Panc1 (cell line): ENCODE measurements at regions not wholly inside any gene's neighbourhood (a gene's known extent, or its start where the extent isn't known, plus 50 kb on each side); places are given as distances from the start of the nearest gene placed in this dataset.

ENCODE experiments used
- ATAC-seq: fragments of 200-7000 bp; cut with Tn5 transposase; 2 replicates; pipeline ENCODE4 v1.9.1; 2020; ENCODE audit warnings: mild to moderate bottlenecking, moderate library complexity
- BruUV-seq: library from RNA; stranded (reverse); fragments of 400-500 nt; replicated peaks from 2 replicates; lab custom pipeline; 2021; lab: Mats Ljungman, UMichigan
- CTCF ChIA-PET: fragments of 300-600 bp; sonication (Branson Sonifier 250); formaldehyde crosslinking; loops from one replicate; lab custom pipeline; 2022; ENCODE audit warnings: antibody characterized with exemption; lab: Charles Lee
- POLR2A ChIA-PET: fragments of 300-600 bp; sonication (Branson Sonifier 250); formaldehyde crosslinking; loops from one replicate; lab custom pipeline; 2022; ENCODE audit warnings: antibody characterized with exemption; lab: Charles Lee
- DNase-seq: peaks from one replicate; pipeline ENCODE4 v3.0.0-alpha.2; 2010; ENCODE audit warnings: low read depth, low spot score
- H3K27ac ChIP-seq: 2 replicates; pipeline ENCODE4 v1.5.1; 2011; ENCODE audit warnings: mild to moderate bottlenecking, low read length, inconsistent platforms
- H3K27me3 ChIP-seq: fragments of 200-500 bp; sonication (Bioruptor generic); 2 replicates; pipeline ENCODE4 v1.6.0; 2014; ENCODE audit warnings: low read length, inconsistent platforms; ENCODE audit not compliant: control insufficient read depth, insufficient read depth
- H3K36me3 ChIP-seq: fragments of 200-500 bp; sonication (Bioruptor generic); 2 replicates; pipeline ENCODE4 v1.5.1; 2014; ENCODE audit warnings: inconsistent platforms, mild to moderate bottlenecking, low read length, moderate library complexity; ENCODE audit not compliant: control insufficient read depth, insufficient read depth
- H3K4me1 ChIP-seq: 2 replicates; pipeline ENCODE4 v1.5.1; 2011; ENCODE audit warnings: inconsistent platforms, mild to moderate bottlenecking, low read length, moderate library complexity; ENCODE audit not compliant: control insufficient read depth, insufficient read depth
- H3K4me3 ChIP-seq, 2 experiments: 2 replicates each; pipeline ENCODE4 v1.5.1; 2011 to 2012; ENCODE audit warnings: low read depth in 2 of 2, low read length in 2 of 2, mild to moderate bottlenecking in 2 of 2, inconsistent platforms in 1 of 2, moderate library complexity in 1 of 2
- H3K9me3 ChIP-seq: fragments of 200-500 bp; sonication (Bioruptor generic); 2 replicates; pipeline ENCODE4 v1.5.1; 2014; ENCODE audit warnings: low read depth, mild to moderate bottlenecking, inconsistent platforms, low read length, moderate library complexity; ENCODE audit not compliant: control insufficient read depth, insufficient read depth
- CTCF ChIP-seq: fragments of 450-650 bp; IDR thresholded peaks from 2 replicates; pipeline ENCODE4 v1.5.1; 2017; ENCODE audit warnings: mild to moderate bottlenecking
- POLR2AphosphoS5 ChIP-seq: IDR thresholded peaks from 2 replicates; pipeline ENCODE4 v1.6.1; 2012; ENCODE audit warnings: mild to moderate bottlenecking, low read depth, low read length, moderate library complexity
- REST ChIP-seq, 2 experiments: IDR thresholded peaks; 2 replicates each; pipeline ENCODE4 v1.6.1; 2011 to 2012; ENCODE audit warnings: low read depth in 2 of 2, control low read depth in 1 of 2, low read length in 1 of 2, mild to moderate bottlenecking in 1 of 2, moderate library complexity in 1 of 2; ENCODE audit not compliant: insufficient read depth in 1 of 2
- SIN3A ChIP-seq: IDR thresholded peaks from 2 replicates; pipeline ENCODE4 v1.6.1; 2012; ENCODE audit warnings: low read depth, mild to moderate bottlenecking, low read length, moderate library complexity, borderline replicate concordance; ENCODE audit not compliant: insufficient read depth
- TCF7L2 ChIP-seq: IDR thresholded peaks from 2 replicates; pipeline ENCODE4 v1.6.1; 2011; ENCODE audit warnings: mild to moderate bottlenecking, low read depth, low read length, inconsistent platforms
- in situ Hi-C: cut with HindIII; loops from 2 replicates; pipeline ENCODE4 v1.10.0; 2016; ENCODE audit warnings: low sequenced_read_pairs, low pct_unique_long_range_greater_than_20kb
- intact Hi-C: fragments of 100-400 bp; cut with micrococcal nuclease; formaldehyde crosslinking; loops from one replicate; pipeline ENCODE4 v1.10.0; 2022; ENCODE audit not compliant: unreplicated experiment

- in situ Hi-C loops: no loop called here
- intact Hi-C loops: no loop called here
- POLR2A ChIA-PET: no interaction called here
- Histone ChIP-seq H3K9me3 (no peaks in the 10 kb centered on the region), H3K4me3 (no peak overlapping the region), H3K27me3 (no peaks in the 10 kb centered on the region), H3K4me1 (no peaks in the 10 kb centered on the region), H3K27ac (no peak overlapping the region), H3K36me3 (no peaks in the 10 kb centered on the region)
- TF ChIP-seq CTCF (no peak), REST (IDR thresholded peaks at IDR 0.05; ENCODE audit: insufficient read depth in 1 of 2, low read depth in 2 of 2, low read length in 1 of 2) (no peak), SIN3A (no peak), POLR2AphosphoS5 (no peak), TCF7L2 (no peak)
- DNase-seq (no peak), ATAC-seq (no peak)
- no TSS peak for BruUV-seq
- CTCF ChIA-PET: no interaction called here
Observed at GRCh38 chr16:8099586-8099985, 490.7 kb downstream of the TMEM114 start.

GRCh38 chr16:8098947-8099512 lies 491.3 kb downstream of the TMEM114 start:
- CTCF ChIA-PET: no interaction called here
- no peak overlapping the region for H3K4me3 ChIP-seq
- TF ChIP-seq SIN3A (no peak), TCF7L2 (no peak), CTCF (no peak), REST (IDR thresholded peaks at IDR 0.05; ENCODE audit: insufficient read depth in 1 of 2, low read depth in 2 of 2, low read length in 1 of 2) (no peak), POLR2AphosphoS5 (no peak)
- in situ Hi-C loops: no loop called here
- H3K27me3 ChIP-seq: no peaks in the 10 kb centered on the region
- POLR2A ChIA-PET: no interaction called here
- no peaks in the 10 kb centered on the region for H3K9me3 ChIP-seq
- no peak for ATAC-seq
- no peaks in the 10 kb centered on the region for H3K36me3 ChIP-seq
- intact Hi-C loops: no loop called here
- no peak for DNase-seq
- no peak overlapping the region for H3K27ac ChIP-seq
- no peaks in the 10 kb centered on the region for H3K4me1 ChIP-seq
- no TSS peak for BruUV-seq
